ENCODE measurements at regions not wholly inside any gene's neighbourhood (a gene's known extent, or its start where the extent isn't known, plus 50 kb on each side); places are given as distances from the start of the nearest gene placed in this dataset.

DNA sequence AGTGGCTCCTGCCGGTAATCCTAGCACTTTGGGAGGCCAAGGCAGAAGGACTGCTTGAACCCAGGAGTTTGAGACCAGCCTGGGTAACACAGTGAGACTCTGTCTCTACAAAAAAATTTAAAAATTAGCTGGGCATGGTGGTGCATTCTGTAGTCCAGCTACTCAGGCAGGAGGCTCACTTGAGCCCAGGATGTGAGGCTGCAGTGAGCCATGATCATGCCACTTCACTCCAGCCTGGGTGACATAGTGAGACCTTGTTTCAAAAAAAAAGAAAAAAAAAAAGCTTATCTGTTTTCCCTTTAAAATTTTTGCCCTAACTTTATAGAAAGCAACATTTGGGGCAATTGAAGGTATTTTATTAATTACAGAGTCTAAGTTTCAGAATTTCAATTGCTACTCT, 486.0 kb downstream of the BCAT1 start:
- TF ChIP-seq, protein P1, sequence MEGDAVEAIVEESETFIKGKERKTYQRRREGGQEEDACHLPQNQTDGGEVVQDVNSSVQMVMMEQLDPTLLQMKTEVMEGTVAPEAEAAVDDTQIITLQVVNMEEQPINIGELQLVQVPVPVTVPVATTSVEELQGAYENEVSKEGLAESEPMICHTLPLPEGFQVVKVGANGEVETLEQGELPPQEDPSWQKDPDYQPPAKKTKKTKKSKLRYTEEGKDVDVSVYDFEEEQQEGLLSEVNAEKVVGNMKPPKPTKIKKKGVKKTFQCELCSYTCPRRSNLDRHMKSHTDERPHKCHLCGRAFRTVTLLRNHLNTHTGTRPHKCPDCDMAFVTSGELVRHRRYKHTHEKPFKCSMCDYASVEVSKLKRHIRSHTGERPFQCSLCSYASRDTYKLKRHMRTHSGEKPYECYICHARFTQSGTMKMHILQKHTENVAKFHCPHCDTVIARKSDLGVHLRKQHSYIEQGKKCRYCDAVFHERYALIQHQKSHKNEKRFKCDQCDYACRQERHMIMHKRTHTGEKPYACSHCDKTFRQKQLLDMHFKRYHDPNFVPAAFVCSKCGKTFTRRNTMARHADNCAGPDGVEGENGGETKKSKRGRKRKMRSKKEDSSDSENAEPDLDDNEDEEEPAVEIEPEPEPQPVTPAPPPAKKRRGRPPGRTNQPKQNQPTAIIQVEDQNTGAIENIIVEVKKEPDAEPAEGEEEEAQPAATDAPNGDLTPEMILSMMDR (IDR thresholded peaks at IDR 0.05): no peak
- TF ChIP-seq POLR2A (IDR thresholded peaks at IDR 0.05): no peak

All from stomach (tissue), 4 donors.